HG03439 (cell line): ENCODE measurements at regions not wholly inside any gene's neighbourhood (a gene's known extent, or its start where the extent isn't known, plus 50 kb on each side); places are given as distances from the start of the nearest gene placed in this dataset.

Experiments used
- ATAC-seq: cut with Tn5 transposase; IDR thresholded peaks from one replicate; pipeline ENCODE4 v1.9.1; 2021; ENCODE audit warnings: mild to moderate bottlenecking, moderate library complexity; ENCODE audit not compliant: unreplicated experiment

- ATAC-seq: no peak
Observed at GRCh38 chr5:165119175-165119574, 1613.8 kb downstream of the MAT2B start.

- ATAC-seq: no peak
Observed at GRCh38 chr5:165126598-165126997, 1621.2 kb downstream of the MAT2B start.

- ATAC-seq: no peak
Observed at GRCh38 chr5:165127941-165128340, 1622.5 kb downstream of the MAT2B start.

GRCh38 chr5:165130656-165131055 is 1625.2 kb downstream of the MAT2B start:
- no peak for ATAC-seq

- ATAC-seq: no peak
Observed at GRCh38 chr5:165134155-165134554, 1628.7 kb downstream of the MAT2B start.

GRCh38 chr5:165135565-165135964 is 1630.1 kb downstream of the MAT2B start:
- no peak for ATAC-seq

- ATAC-seq: no peak
Observed at GRCh38 chr5:165137701-165138100, 1632.3 kb downstream of the MAT2B start.

- no peak for ATAC-seq
Observed at GRCh38 chr5:165138236-165138635, 1632.8 kb downstream of the MAT2B start.

- no peak for ATAC-seq
Observed at GRCh38 chr5:165139262-165139661, 1633.8 kb downstream of the MAT2B start.

- ATAC-seq: no peak
Observed at GRCh38 chr5:165139721-165140120, 1634.3 kb downstream of the MAT2B start.

GRCh38 chr5:165143741-165144140 is 1638.3 kb downstream of the MAT2B start:
- ATAC-seq: no peak

- no peak for ATAC-seq
Observed at GRCh38 chr5:165149431-165149830, 1644.0 kb downstream of the MAT2B start.

GRCh38 chr5:165152058-165152457 is 1646.6 kb downstream of the MAT2B start:
- ATAC-seq: no peak

- no peak for ATAC-seq
Observed at GRCh38 chr5:165157219-165157618, 1651.8 kb downstream of the MAT2B start.

- ATAC-seq: no peak
Observed at GRCh38 chr5:165161204-165161603, 1655.8 kb downstream of the MAT2B start.

GRCh38 chr5:165163861-165164260 is 1658.4 kb downstream of the MAT2B start:
- no peak for ATAC-seq

- no peak for ATAC-seq
Observed at GRCh38 chr5:165173651-165174050, 1668.2 kb downstream of the MAT2B start.

- ATAC-seq: no peak
Observed at GRCh38 chr5:165175041-165175440, 1669.6 kb downstream of the MAT2B start.

- no peak for ATAC-seq
Observed at GRCh38 chr5:165184183-165184582, 1678.8 kb downstream of the MAT2B start.

GRCh38 chr5:165185716-165186115 is 1680.3 kb downstream of the MAT2B start:
- no peak for ATAC-seq

GRCh38 chr5:165187815-165188214 is 1682.4 kb downstream of the MAT2B start:
- ATAC-seq: no peak

- no peak for ATAC-seq
Observed at GRCh38 chr5:165188556-165189175, 1683.2 kb downstream of the MAT2B start.

- ATAC-seq: no peak
Observed at GRCh38 chr5:165196961-165197360, 1691.5 kb downstream of the MAT2B start.
